ENCODE measurements at regions not wholly inside any gene's neighbourhood (a gene's known extent, or its start where the extent isn't known, plus 50 kb on each side); places are given as distances from the start of the nearest gene placed in this dataset.

GRCh38 chr6:105598264-105598663 is 195.4 kb upstream of the PREP start:
- DNase-seq = no peak

- no peak for DNase-seq
Observed at GRCh38 chr6:105596284-105596755, 193.4 kb upstream of the PREP start.

GRCh38 chr6:105595829-105596228 is 192.9 kb upstream of the PREP start:
- no peak for DNase-seq

GRCh38 chr6:105594821-105595220 is 191.9 kb upstream of the PREP start:
- DNase-seq = no peak

GRCh38 chr6:105593805-105594671 is 191.2 kb upstream of the PREP start:
- DNase-seq = no peak

GRCh38 chr6:105593056-105593690 is 190.3 kb upstream of the PREP start:
- DNase-seq = no peak

- no peak for DNase-seq
Observed at GRCh38 chr6:105592329-105592728, 189.4 kb upstream of the PREP start.

- DNase-seq = no peak
Observed at GRCh38 chr6:105591053-105591452, 188.2 kb upstream of the PREP start.

GRCh38 chr6:105588123-105588710 is 185.3 kb upstream of the PREP start:
- DNase-seq = no peak

GRCh38 chr6:105587349-105588122 is 184.7 kb upstream of the PREP start:
- peak in 1 of 4 experiments; percentile 6 for DNase-seq

GRCh38 chr6:105578179-105578707 is 175.4 kb upstream of the PREP start:
- DNase-seq = no peak

- DNase-seq = no peak
Observed at GRCh38 chr6:105573556-105573955, 170.7 kb upstream of the PREP start.

GRCh38 chr6:105573138-105573537 is 170.3 kb upstream of the PREP start:
- no peak for DNase-seq

- no peak for DNase-seq
Observed at GRCh38 chr6:105570416-105570815, 167.5 kb upstream of the PREP start.

- no peak for DNase-seq
Observed at GRCh38 chr6:105569706-105570105, 166.8 kb upstream of the PREP start.

- no peak for DNase-seq
Observed at GRCh38 chr6:105568751-105569150, 165.9 kb upstream of the PREP start.

- DNase-seq = no peak
Observed at GRCh38 chr6:105568142-105568541, 165.3 kb upstream of the PREP start.

- DNase-seq = no peak
Observed at GRCh38 chr6:105567140-105567539, 164.3 kb upstream of the PREP start.

GRCh38 chr6:105566503-105566902 is 163.6 kb upstream of the PREP start:
- no peak for DNase-seq

GRCh38 chr6:105564121-105564902 is 161.4 kb upstream of the PREP start:
- DNase-seq = no peak

- no peak for DNase-seq
Observed at GRCh38 chr6:105562027-105562426, 159.1 kb upstream of the PREP start.

GRCh38 chr6:105561486-105561885 is 158.6 kb upstream of the PREP start:
- no peak for DNase-seq

Measured in activated naive CD4-positive, alpha-beta T cell (primary cell).